Psoas muscle (tissue), 7 donors: ENCODE measurements at regions not wholly inside any gene's neighbourhood (a gene's known extent, or its start where the extent isn't known, plus 50 kb on each side); places are given as distances from the start of the nearest gene placed in this dataset.
"Not testable (repeated sequence)": the region's sequence is repeated elsewhere in the genome, so short reads cannot be mapped to it uniquely, and the experiment has no call there.

Experiments
- ATAC-seq, 4 donors: fragments of 200-7000 bp; cut with Tn5 transposase; one replicate each; pipeline ENCODE4 v1.9.1; 2020; ENCODE audit warnings: moderate library complexity in 3 of 4, mild to moderate bottlenecking in 2 of 4
- DNase-seq, 2 donors: peaks; one replicate each; pipeline ENCODE4 v3.0.0-alpha.2; 2020
- H3K27ac ChIP-seq: fragments of 200-600 bp; one replicate; pipeline ENCODE4 v1.8.0; 2022
- H3K27me3 ChIP-seq, 3 donors: fragments of 200-600 bp in 1 of 3; one replicate each; pipeline versions ENCODE4 v1.6.1 to v1.8.0; 2013 to 2022; ENCODE audit warnings: low read length in 2 of 3, mild to moderate bottlenecking in 2 of 3, moderate library complexity in 1 of 3; ENCODE audit not compliant: insufficient read depth in 3 of 3
- H3K36me3 ChIP-seq, 2 donors: fragments of 200-600 bp in 1 of 2; one replicate each; pipeline versions ENCODE4 v1.6.1 to v1.8.0; 2013 to 2022; ENCODE audit warnings: low read depth in 1 of 2, mild to moderate bottlenecking in 1 of 2, moderate library complexity in 1 of 2; ENCODE audit not compliant: insufficient read depth in 1 of 2
- H3K4me1 ChIP-seq: fragments of 200-600 bp; one replicate; pipeline ENCODE4 v1.8.0; 2022
- H3K4me3 ChIP-seq: fragments of 200-600 bp; one replicate; pipeline ENCODE4 v1.8.0; 2022; ENCODE audit warnings: mild to moderate bottlenecking
- H3K9me3 ChIP-seq: fragments of 200-600 bp; one replicate; pipeline ENCODE4 v1.8.0; 2022
- CTCF ChIP-seq: fragments of 200-600 bp; IDR thresholded peaks from one replicate; pipeline ENCODE4 v1.8.0; 2022; ENCODE audit warnings: antibody characterized with exemption
- WGBS, 3 donors: extraction: QIAGEN DNeasy Blood & Tissue Kit; methylation state at CpG; one replicate each; pipeline versions ENCODE4 v1.1.6 to v1.1.7; 2013; 5-methylcytosine and 5-hydroxymethylcytosine counted together
- intact Hi-C, 2 donors: fragments of 100-400 bp; cut with DNase I; formaldehyde crosslinking; loops; one replicate each; pipeline versions ENCODE4 v1.11.0 to v1.14.2; 2022
- donor health status: healthy with polysubstance abuse.
- donor health status: DM: no; HTN: no; CAD: no; lungs with moderate emphysema.
- donor health status: Bipolar disorder and iron deficiency.
- donor health status: healthy.
- donor health status: DM: yes; HTN: yes; CAD: no.
- donor health status: DM: no; HTN: no; CAD: no.
- donor health status: DM: yes; HTN: yes; CAD: no.

- intact Hi-C loops: no loop called here
- no peaks in the 10 kb centered on the region for H3K4me1 ChIP-seq
- H3K9me3 ChIP-seq: no peaks in the 10 kb centered on the region
- 73 to 81% (median 77%) methylated on average over 4 of the region's 4 CpGs for WGBS, 3 donors
- no peaks in the 10 kb centered on the region for H3K27me3 ChIP-seq
- H3K4me3 ChIP-seq: no peak overlapping the region
- H3K36me3 ChIP-seq: no peaks in the 10 kb centered on the region
- DNase-seq (no peak), ATAC-seq (no peak)
- H3K27ac ChIP-seq: no peak overlapping the region
- no peak for TF ChIP-seq CTCF
These were observed 153.6 kb downstream of the MAGEB17 start for GRCh38 chrX:16320765-16321355.

GRCh38 chrX:16333453-16333852, 166.2 kb downstream of the MAGEB17 start:
- ATAC-seq (no peak), DNase-seq (no peak)
- no peaks in the 10 kb centered on the region for H3K36me3 ChIP-seq
- no peak for TF ChIP-seq CTCF
- 83 to 89% (median 87%) methylated on average over 7 of the region's 7 CpGs for WGBS, 3 donors
- no peaks in the 10 kb centered on the region for H3K27me3 ChIP-seq
- H3K4me3 ChIP-seq: no peak overlapping the region
- intact Hi-C loops: no loop called here
- H3K27ac ChIP-seq: no peak overlapping the region
- no peaks in the 10 kb centered on the region for H3K9me3 ChIP-seq
- no peaks in the 10 kb centered on the region for H3K4me1 ChIP-seq

GRCh38 chrX:16335181-16335580, 167.9 kb downstream of the MAGEB17 start:
- TF ChIP-seq CTCF: no peak
- ATAC-seq (no peak), DNase-seq (no peak)
- Histone ChIP-seq H3K9me3 (peaks cover 5% of the 10 kb centered on the region), H3K27me3 (no peaks in the 10 kb centered on the region), H3K4me3 (no peak overlapping the region), H3K4me1 (no peaks in the 10 kb centered on the region), H3K36me3 (no peaks in the 10 kb centered on the region), H3K27ac (no peak overlapping the region)
- WGBS, 3 donors: 74 to 91% (median 77%) methylated on average over 1 of the region's 1 CpG
- intact Hi-C loops: no loop called here

GRCh38 chrX:16347968-16348670, 180.8 kb downstream of the MAGEB17 start:
- H3K36me3 ChIP-seq: no peaks in the 10 kb centered on the region
- no peak for TF ChIP-seq CTCF
- intact Hi-C loops: no loop called here
- 72 to 83% (median 72%) methylated on average over 4 of the region's 4 CpGs for WGBS, 3 donors
- H3K4me3 ChIP-seq: no peak overlapping the region
- no peaks in the 10 kb centered on the region for H3K4me1 ChIP-seq
- no peak overlapping the region for H3K27ac ChIP-seq
- no peaks in the 10 kb centered on the region for H3K9me3 ChIP-seq
- no peaks in the 10 kb centered on the region for H3K27me3 ChIP-seq
- ATAC-seq (no peak), DNase-seq (no peak)

DNA sequence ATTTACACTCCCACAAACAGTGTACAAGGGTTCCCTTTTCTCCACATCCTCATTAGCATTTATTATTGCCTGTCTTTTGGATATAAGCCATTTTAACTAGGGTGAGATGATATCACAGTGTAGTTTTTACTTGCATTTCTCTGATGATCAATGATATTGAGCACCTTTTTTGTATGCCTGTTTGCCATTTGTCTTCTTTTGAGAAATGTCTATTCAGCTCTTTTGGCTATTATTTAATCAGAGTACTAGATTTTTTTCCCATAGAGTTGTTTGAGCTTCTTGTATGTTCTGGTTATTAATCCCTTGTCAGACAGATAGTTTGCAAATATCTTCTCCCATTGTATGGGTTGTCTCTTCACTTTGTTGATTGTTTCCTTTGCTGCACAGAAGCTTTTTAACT, 190.6 kb downstream of the MAGEB17 start:
- no peak for TF ChIP-seq CTCF
- intact Hi-C loops: no loop called here
- H3K4me1 ChIP-seq: no peaks in the 10 kb centered on the region
- H3K27me3 ChIP-seq: no peaks in the 10 kb centered on the region
- no peak overlapping the region for H3K4me3 ChIP-seq
- H3K9me3 ChIP-seq: peaks cover 3% of the 10 kb centered on the region
- DNase-seq: no peak
- H3K36me3 ChIP-seq: no peaks in the 10 kb centered on the region
- no peak for ATAC-seq
- H3K27ac ChIP-seq: no peak overlapping the region

DNA sequence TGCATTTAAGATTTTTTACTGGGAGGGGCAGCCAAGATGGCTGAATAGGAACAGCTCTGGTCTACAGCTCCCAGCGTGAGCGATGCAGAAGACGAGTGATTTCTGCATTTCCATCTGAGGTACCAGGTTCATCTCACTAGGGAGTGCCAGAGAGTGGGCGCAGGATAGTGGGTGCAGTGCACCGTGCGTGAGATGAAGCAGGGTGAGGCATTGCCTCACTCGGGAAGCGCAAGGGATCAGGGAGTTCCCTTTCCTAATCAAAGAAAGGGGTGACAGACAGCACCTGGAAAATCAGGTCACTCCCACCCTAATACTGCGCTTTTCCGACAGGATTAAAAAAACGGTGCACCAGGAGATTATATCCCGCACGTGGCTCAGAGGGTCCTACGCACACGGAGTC, 192.8 kb downstream of the MAGEB17 start:
- ATAC-seq, H3K27me3 ChIP-seq, intact Hi-C loops, H3K27ac ChIP-seq, H3K9me3 ChIP-seq, DNase-seq, H3K4me3 ChIP-seq, H3K36me3 ChIP-seq, H3K4me1 ChIP-seq: not testable (repeated sequence)
- 92 to 95% (median 92%) methylated on average over 15 of the region's 15 CpGs for WGBS, 3 donors
